ENCODE measurements at regions not wholly inside any gene's neighbourhood (a gene's known extent, or its start where the extent isn't known, plus 50 kb on each side); places are given as distances from the start of the nearest gene placed in this dataset.

DNA sequence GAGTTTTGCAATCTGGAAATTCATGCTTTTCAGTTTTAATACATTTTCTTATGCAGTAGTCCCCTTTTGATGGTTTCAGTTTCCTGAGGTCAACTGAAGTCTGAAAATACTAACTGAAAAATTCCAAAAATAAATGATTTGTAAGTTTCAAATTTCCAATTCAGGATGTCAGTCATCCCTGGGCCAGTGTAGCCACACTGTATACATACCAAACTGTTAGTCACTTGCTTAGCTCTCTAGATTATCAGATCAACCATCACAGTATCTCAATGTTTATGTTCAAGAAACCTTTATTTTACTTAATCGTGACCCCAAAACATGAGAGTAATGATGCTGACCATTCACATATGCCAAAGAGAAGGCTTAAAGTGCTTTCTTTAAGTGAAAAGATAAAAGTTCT, 715.5 kb downstream of the GBE1 start:
- no peak for DNase-seq (ENCODE audit: low read depth)

DNA sequence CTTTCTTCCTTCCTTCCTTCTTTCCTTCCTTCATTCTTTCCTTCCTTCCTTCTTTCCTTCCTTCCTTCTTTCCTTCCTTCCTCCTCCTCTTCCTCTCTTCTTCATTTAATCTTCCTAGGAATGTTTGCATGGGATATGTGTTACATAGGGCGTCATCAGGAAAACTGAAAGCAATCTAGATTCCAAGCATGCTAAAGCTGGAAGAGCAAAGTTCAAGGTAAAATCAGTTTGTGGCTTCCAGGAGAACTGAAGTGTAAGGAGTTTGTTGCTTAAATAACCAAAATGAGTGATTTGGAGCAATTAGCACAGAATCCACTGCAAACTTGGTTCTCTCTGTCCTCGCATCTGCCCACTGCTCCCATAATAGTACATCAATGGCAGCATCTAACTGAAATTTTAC, 716.2 kb downstream of the GBE1 start:
- DNase-seq (ENCODE audit: low read depth), result no peak

DNA sequence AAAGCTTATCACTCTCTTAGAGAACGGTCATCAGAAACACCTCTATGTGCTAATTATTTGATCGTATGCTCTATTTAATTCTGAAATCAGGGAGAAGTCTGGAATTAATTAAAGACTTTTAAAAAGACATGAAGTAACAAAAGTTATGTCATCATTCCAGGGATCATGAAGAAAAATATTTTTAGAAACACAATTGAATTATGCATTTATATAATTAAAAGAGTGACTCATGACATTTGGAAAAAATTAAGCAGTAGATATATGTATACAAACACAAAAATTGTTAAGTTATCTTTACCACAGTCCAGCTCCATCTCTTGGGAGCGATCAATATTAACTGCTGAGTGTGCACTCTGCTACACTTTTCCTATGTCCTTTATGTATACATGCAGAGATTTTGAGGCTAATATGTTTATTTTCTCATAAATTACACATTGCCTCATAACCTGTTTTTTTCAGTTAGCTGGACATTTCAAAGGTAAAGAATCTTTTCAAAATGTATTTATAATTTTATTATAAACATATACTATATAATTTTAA, 717.7 kb downstream of the GBE1 start:
- no peak for DNase-seq (ENCODE audit: low read depth)

DNA sequence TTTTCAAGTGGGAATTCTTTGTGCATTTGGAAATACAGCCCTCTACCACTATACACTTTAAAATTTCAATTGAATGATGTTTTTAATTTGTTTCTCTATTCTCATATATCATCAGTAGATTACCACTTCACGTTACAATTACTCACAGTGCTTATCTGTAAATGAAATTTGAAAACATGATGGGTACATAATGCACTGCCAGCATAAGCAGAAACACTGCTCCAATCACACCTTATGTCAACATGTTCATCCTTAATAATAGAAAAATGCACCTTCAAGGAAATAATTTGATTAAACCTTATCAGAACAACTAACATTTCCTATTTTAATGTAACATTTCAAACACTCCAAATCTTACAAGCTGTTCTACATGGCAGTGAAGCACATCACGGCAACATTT, 718.4 kb downstream of the GBE1 start:
- DNase-seq (ENCODE audit: low read depth), result no peak

DNA sequence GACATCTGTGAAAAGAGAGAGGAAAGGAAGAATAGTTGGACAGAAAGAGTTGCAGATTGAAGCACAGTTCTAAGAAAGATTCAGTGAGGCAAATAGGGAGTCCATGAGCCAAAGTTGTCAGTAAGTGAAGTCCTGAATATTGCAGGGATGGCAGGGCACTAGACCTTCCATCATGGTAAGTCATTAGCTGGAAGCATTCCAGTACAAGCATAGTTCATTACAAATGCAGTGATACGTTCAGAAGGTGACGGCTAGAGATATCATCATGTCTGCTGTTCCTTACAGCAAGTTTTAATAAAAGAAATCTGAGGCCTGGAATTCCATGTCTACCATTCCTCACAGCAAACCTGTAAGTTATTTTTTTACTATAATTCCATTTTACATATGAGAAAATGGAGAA, 720.1 kb downstream of the GBE1 start:
- DNase-seq (ENCODE audit: low read depth), result no peak

DNA sequence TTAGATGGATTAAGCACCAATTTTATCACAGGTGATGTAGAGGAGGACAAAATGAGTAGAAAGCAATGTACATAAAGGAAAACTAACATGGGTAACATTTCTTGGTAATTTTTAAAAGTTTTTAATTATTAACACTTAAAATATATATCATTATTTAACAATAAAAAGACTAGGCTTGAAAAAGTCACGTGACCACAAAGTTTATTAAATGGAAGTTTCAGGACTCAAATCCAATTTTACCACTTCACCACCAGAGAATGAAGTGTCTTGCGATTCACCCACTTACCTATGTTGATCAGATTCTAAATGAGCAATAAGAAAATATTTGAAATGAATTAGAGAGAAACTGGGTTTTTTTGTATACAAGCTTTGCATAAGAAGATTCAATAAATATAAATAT, 721.3 kb downstream of the GBE1 start:
- no peak for DNase-seq (ENCODE audit: low read depth)

DNA sequence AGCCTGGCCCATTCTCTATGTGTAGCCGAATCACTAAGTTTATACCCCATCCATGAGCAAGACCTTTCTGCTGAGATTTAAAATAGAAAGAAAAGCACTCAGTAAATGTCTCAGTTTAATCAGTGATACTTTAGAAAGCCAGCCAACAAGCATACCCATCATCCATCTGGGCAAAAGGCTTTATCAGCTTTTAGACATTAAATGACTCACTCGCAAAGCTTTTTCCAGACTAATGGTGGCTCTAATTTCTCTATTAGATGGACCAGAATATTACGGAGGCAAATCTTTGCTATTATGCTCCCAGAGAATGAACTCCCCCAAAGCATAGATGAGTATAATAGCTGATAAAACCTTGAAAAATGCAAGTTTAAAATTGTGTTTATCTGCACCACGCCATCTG, 727.8 kb downstream of the GBE1 start:
- no peak for DNase-seq (ENCODE audit: low read depth)

DNA sequence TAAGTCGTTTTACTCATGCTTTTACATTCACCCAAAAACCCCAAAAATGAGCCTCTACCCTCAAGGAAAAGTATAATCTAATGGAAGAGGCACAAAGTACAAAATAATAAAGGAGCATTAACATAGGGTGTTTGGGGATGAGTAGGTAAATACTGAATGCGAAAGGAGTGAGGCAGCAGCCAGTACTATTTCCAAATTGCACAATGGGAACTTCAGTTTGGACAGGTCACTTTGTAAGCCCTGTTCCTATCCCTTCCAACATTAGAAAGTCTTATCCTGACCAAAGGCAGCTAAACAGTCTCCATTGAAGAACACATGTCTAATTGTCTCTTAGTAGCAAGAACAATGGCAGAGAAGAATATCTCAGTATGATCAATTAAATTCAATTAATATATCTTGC, 728.3 kb downstream of the GBE1 start:
- no peak for DNase-seq (ENCODE audit: low read depth)

DNA sequence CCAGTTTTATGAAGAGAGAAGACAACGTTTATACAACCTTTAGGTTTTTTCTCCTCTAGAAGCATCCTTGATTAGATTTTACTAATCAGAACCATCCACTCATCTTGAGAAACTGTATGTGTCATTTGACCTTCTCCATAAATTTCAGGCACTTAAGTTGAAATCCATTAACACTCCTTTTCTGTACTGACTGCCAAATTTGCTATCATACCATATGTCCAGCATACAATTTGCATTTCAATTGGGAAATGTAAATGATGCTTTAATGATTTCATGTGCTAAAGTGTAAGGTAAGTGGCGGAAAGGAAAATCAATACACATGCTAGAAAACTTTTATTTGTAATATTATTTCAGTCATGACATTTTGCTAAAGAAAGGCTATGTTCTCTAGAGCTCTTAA, 731.6 kb downstream of the GBE1 start:
- DNase-seq (ENCODE audit: low read depth), result no peak

DNA sequence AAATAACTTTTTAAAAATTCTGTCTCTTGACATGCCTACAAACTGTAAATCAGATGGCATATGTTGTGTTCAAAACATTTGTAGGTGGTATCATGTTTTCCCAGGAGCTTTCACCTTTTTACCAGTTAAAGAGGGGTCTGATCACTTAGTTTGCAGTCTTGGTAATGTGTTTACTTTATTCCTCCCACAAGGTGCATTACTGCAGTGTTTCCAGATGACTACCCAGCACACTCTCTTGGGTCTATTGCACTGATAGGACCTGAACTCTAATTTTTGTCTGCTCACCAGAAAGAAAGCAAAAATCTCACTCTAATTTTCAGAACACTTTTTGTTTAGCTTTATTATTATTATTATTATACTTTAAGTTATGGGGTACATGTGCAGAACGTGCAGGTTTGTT, 734.1 kb downstream of the GBE1 start:
- DNase-seq (ENCODE audit: low read depth), result no peak

DNA sequence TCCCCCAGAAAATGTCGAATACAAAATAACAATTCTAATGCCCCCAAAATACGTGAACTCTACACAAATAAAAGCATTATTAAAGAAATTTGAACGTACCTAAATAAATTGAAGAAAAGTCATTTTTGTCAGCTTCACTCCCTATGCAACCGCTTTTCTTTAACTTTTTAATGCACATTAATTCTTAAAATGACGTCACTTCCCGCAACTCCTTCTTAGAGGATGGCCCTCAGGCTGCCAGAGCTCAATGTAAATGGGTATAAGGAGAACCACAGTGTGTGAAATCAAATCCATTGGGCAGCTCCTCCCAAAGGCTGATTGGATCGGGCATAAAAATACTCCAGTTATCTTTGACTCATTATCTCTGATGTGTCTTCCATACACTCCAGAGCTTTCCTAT, 736.9 kb downstream of the GBE1 start:
- DNase-seq (ENCODE audit: low read depth), result no peak

DNA sequence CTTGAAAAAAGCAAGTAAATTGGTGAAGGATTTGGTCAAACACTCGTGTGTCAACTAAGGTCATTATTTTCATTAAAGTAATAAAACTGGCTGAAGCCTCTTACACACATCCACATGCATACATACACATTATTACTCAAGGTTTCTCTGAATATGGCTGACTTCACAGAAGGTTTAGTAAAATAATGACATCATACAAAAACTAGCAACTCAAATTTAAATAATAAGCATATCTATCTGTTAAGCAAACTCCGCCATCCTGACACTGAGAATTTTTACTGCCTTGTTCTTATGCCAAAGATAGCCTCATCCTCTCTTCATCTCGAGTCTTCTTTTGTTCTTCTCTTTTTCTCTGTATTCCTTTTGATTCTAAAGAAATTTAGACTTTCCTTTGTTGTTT, 739.1 kb downstream of the GBE1 start:
- DNase-seq (ENCODE audit: low read depth), result no peak

DNA sequence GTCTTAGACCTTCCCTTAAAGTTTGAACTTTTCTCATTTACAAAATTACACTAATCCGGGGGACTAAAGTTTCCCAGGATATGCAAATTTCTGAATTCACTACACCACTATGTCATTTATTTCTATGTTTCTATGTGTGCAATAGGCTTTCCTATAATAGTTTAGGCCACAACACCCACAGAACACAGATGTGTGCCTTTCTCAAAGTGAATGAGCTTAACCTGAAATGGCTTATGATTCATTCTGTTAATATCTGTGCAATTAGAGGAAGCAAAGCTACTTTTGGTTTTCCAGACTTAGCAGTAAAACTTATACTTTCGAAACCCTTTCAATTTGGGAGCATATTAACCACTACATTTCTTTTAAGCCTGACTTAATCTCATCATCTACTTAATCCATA, 748.1 kb downstream of the GBE1 start:
- DNase-seq (ENCODE audit: low read depth), result no peak

DNA sequence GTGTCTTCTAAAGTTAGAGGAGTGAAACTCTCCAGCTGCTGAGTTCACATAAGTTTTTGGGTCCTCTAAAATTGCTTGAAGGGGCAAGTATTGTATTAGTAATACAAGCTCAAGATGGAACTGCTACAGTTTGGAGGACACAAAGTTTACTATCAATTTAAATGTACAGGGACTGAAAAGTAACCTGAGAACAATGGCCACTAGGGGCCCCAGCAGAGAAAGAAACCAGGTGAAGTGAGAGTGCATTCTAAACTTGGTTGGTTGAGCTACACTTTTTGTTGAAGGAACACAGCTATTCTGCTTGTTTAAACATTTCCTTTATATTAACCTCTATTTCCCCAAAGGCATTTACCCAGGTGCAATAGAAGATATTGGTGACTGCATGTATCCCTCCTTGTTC, 755.5 kb downstream of the GBE1 start:
- no peak for DNase-seq (ENCODE audit: low read depth)

DNA sequence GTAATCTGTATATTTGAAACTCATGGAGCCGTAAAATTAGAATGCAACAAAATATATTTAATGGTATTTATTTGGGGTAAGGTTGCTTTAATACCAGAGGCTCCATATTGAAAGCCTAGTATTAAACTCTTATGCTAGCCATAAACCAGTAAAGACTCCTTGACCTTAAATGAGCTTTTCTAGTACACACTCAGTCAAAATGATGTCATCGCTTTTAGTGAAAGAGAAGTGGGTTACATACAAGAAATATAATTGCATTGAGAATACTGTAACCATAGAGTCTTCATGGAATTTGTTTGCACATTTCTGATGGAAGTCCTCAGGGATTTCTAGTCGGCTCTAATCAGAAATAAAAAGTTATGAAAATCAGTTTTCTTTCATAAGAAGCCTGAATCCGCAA, 757.6 kb downstream of the GBE1 start:
- DNase-seq (ENCODE audit: low read depth), result no peak

DNA sequence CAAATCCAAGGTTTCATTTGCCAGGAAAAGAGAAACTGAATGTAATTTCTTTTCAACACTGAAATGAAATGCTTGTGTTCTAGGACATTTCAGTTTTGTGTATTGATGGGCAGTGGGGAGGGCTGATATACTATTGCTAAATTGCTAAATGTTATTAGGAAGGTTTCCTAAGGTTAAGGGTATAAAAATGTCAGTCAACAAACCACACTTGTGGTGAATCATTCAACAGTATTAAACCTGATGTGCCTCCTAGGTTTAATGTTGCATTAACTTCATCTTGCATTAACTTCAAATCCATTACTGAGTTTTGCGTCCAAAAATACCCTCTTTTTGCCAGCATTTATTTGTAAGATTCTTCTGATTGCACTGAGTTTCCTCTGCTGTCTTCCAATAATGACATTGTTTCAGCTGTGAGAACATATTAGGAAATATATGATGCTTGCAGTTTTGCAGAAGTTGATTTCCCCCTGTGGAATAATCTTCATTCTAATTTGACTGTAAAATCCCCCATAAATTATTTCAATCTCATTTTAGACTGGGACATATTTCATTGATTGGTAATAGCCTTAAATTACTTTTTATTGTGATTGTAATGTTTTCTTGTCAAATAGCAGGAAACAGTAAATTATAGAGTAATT, 758.3 kb downstream of the GBE1 start:
- no peak for DNase-seq (ENCODE audit: low read depth)

DNA sequence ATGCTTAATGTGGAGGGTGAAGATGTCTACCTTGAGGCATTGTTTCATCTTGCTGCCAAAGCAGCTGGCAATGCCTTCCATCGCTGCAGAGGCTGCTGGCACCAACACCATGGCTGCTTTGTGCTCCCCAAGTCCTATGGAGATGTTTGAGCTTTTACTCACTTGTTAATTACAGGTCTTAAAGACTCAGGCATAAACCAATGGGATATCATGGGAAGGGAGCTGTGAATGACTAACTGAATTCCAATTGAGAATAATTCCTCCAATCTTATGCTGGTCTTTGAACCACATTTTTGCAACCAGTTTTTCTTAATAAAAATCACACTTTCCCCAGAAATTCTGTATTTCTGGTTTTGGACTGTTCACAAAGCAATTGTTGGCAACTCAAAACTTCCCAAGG, 762.0 kb downstream of the GBE1 start:
- no peak for DNase-seq (ENCODE audit: low read depth)

DNA sequence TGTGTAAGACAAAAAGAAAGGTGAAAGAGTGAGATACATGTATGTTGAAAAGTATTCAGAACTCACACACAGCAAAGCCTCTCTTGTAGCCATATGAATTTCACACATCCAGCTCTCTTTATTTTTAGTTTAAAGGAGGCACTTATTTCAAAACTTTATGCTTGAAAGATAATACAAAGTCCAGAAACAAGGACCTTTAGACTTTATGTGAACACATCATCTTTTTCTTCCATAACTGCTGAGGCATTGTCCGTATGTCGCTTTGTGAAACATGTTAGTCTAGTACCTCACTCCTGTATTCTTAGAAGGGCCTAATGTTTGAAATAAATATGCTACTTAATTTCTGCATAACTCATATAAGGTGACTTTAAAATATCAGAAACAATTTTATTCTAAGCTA, 763.4 kb downstream of the GBE1 start:
- DNase-seq (ENCODE audit: low read depth), result no peak

DNA sequence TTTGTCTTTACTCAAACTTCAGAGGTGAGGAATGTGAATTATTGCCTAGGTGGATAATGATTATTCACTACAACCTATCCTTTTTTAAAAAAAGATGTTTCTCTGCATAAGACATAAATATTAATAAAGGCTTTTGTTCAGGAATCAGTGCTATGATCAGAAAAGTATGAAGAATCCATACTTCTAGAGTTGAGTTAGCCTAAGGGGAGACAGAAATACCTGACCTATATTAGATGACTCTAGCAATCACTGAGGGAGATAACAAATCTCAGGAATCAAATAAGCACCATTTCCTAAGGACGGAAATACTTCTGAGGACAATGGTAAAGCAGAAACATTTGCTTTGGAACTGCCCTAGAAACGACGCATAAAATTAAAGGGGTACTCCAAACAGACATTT, 763.8 kb downstream of the GBE1 start:
- no peak for DNase-seq (ENCODE audit: low read depth)

DNA sequence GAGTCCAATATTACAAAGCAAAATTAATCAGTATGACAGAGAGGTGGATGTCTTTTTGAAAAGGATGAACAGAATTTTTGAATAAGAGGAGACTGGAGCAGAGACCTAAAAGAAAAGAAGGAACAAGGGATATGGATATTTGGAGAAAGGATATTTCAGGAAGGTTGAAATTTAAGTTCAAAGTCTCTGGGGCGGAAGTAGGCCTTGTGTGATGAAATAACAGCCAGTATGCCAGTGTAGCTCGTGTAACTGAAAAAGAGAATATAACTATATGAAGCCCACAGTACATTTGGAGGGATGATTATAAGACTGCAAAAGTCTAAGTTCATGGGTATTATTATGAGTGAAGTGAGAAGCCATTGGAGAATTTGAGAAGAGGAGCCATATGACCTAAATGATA, 766.7 kb downstream of the GBE1 start:
- no peak for DNase-seq (ENCODE audit: low read depth)

DNA sequence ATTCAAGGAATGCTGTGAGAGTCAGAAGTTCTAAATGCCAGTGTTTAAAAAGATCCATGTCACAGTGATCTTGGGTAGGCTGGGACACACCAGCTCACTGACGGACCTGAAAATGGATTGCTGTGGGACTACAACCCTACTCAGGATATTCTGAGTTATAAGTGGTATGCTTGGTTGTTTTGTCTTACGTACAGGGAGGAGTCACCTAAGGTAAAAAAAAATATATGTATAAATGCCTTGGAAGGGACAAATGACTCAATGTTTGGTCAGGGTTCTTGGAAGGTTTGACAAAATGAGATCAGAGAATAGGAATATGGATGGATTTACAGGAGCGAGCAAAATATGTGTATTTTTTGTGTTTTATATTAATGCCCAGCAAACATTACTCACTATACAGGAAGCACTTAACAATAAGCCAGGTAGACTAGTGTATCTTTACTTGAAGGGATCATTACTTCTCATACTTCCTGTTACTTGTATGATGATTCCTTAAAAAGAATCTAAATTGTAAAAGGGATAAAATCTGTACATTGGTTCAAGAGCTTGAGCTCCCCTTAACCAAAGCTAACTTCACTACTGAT, 767.3 kb downstream of the GBE1 start:
- no peak for DNase-seq (ENCODE audit: low read depth)

DNA sequence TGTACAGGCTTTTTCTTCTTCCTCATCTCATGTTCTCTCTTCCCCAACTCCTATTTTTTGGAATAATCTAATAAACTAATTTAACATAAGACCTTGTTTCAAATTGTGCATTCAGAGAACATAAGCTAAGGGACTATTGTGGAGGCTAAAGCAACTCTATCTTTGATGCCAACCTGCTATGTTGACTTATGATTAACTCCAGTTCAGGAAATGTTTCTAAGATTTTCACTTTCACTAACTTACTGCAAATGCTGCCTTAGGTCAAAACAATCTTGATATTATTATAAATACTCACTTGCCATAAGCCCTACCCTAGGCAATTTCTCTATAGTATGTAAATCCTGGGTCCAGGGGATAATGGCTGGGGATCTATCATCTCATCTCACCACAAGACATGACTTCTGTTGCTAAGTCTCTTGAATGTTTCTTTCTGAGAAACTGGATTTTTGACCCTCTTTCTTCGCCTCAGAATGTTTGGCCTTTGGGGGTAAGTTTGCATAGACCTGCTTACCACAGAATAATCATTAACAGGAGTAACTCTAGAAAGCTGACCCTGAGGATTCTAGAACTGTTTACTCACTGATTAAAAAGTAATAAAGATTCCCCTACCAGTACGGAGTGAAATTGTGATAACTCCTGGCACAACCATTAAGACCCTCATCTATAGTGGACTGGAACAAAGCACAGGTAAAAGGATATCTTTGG, 768.1 kb downstream of the GBE1 start:
- DNase-seq (ENCODE audit: low read depth), result no peak

DNA sequence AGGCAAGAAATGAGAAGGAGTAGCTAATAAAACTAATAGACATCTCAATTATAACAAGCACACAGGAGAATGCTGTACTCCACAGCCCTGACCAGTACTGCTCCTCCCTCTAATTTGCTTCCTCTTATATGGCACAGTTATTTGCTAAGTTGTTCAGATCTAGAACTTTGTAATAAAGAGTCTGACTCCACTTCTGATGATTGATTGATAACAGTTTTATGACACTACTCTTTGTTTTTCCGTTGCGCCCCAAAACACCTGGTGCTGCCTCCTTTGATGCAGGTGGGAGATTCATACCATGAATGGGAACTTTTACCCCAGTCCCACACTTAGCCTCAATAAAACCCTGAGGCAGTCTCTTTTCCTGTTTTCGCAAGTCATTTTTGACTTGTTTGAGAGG, 777.7 kb downstream of the GBE1 start:
- no peak for DNase-seq (ENCODE audit: low read depth)
